K562 (cell line): ENCODE measurements at regions not wholly inside any gene's neighbourhood (a gene's known extent, or its start where the extent isn't known, plus 50 kb on each side); places are given as distances from the start of the nearest gene placed in this dataset.

Experiments
- ATAC-seq: fragments of 200-7000 bp; cut with Tn5 transposase; 3 replicates; pipeline ENCODE4 v1.9.1; 2020; ENCODE audit warnings: moderate library complexity
- BruUV-seq: library from RNA; stranded (reverse); fragments of 400-500 nt; replicated peaks from 2 replicates; lab custom pipeline; 2021; lab: Mats Ljungman, UMichigan
- CTCF ChIA-PET: fragments of 300-600 bp; formaldehyde crosslinking; extraction: SDS; loops from one replicate; lab custom pipeline; 2021; ENCODE audit warnings: low intra/inter-chr PET ratio; lab: Yijun Ruan, JAX
- POLR2A ChIA-PET: fragments of 300-600, 350-650 bp; sonication (Branson Sonifier 250); formaldehyde crosslinking; extraction: SDS; loops from one replicate; lab custom pipeline; 2021; ENCODE audit warnings: antibody characterized with exemption, inconsistent platforms; lab: Yijun Ruan, JAX
- DNase-seq, 4 experiments: peaks; one replicate each; pipeline versions ENCODE4 v3.0.0 to v3.0.0-alpha.2; 2011 to 2018; ENCODE audit warnings: low spot score in 3 of 4, mixed read lengths in 3 of 4; ENCODE audit errors: extremely low read depth in 1 of 4
- FAIRE-seq: peaks from 2 replicates; lab custom pipeline; 2011; peaks lifted over from hg19 to GRCh38; lab: Jason Lieb, UNC
- H2AFZ ChIP-seq: 2 replicates; pipeline ENCODE4 v1.6.0; 2011; ENCODE audit warnings: low read depth, low read length, control low read depth, inconsistent platforms
- H3K27ac ChIP-seq: fragments of 200-600 bp; 3 replicates; pipeline ENCODE4 v1.8.0; 2011; ENCODE audit warnings: low read depth, mild to moderate bottlenecking, control low read depth, inconsistent platforms, low read length, moderate library complexity, mixed read lengths; ENCODE audit errors: extremely low read depth
- H3K27me3 ChIP-seq, 2 experiments: fragments of 300-600 bp in 1 of 2; 2 replicates in 1 of 2; 3 replicates in 1 of 2; pipeline versions ENCODE4 v1.6.0 to v1.8.0; 2011; ENCODE audit warnings: inconsistent platforms in 2 of 2, low read length in 2 of 2, mild to moderate bottlenecking in 1 of 2, mixed read lengths in 1 of 2, moderate library complexity in 1 of 2; ENCODE audit not compliant: control insufficient read depth in 2 of 2, insufficient read depth in 2 of 2
- H3K36me3 ChIP-seq: fragments of 300-600 bp; 3 replicates; pipeline ENCODE4 v1.8.0; 2011; ENCODE audit warnings: mild to moderate bottlenecking, low read length, inconsistent platforms; ENCODE audit not compliant: control insufficient read depth, insufficient read depth
- H3K4me1 ChIP-seq, 2 experiments: fragments of 200-600 bp in 1 of 2; replicated peaks in 1 of 2; 2 replicates in 1 of 2; 3 replicates in 1 of 2; pipeline versions ENCODE4 v1.5.1 to v1.8.0; 2011; ENCODE audit warnings: inconsistent platforms in 2 of 2, low read length in 2 of 2, mild to moderate bottlenecking in 1 of 2, mixed read lengths in 1 of 2, moderate library complexity in 1 of 2; ENCODE audit not compliant: control insufficient read depth in 2 of 2, insufficient read depth in 2 of 2
- H3K4me2 ChIP-seq: 2 replicates; pipeline ENCODE4 v1.6.1; 2011; ENCODE audit warnings: low read length, control low read depth, inconsistent platforms, mixed read lengths; ENCODE audit not compliant: insufficient read depth
- H3K4me3 ChIP-seq: fragments of 200-600 bp; sonication (generic), shearing (Covaris generic); 2 replicates; pipeline ENCODE4 v1.5.1; 2016; ENCODE audit warnings: control low read depth, inconsistent platforms
- H3K79me2 ChIP-seq: fragments of 200-600 bp; 3 replicates; pipeline ENCODE4 v1.8.0; 2011; ENCODE audit warnings: low read length, inconsistent platforms; ENCODE audit not compliant: control insufficient read depth, insufficient read depth
- H3K9ac ChIP-seq, 2 experiments: 2 replicates each; pipeline versions ENCODE4 v1.6.0 to v1.6.1; 2011; ENCODE audit warnings: low read depth in 2 of 2, low read length in 2 of 2, control low read depth in 1 of 2, inconsistent platforms in 1 of 2, mild to moderate bottlenecking in 1 of 2, mixed read lengths in 1 of 2; ENCODE audit not compliant: insufficient read depth in 1 of 2
- H3K9me1 ChIP-seq: one replicate; pipeline ENCODE4 v1.6.0; 2011; ENCODE audit warnings: inconsistent platforms, mild to moderate bottlenecking, low read length, moderate library complexity; ENCODE audit not compliant: control insufficient read depth, insufficient read depth
- H3K9me3 ChIP-seq: replicated peaks from 2 replicates; pipeline ENCODE4 v1.5.1; 2011; ENCODE audit warnings: low read depth, low read length, inconsistent platforms; ENCODE audit not compliant: control insufficient read depth, insufficient read depth
- H4K20me1 ChIP-seq: replicated peaks from 2 replicates; pipeline ENCODE4 v1.6.1; 2011; ENCODE audit warnings: low read length, inconsistent platforms, mixed read lengths; ENCODE audit not compliant: control insufficient read depth, insufficient read depth
- CAMTA2 ChIP-seq: fragments of 250-450 bp; sonication (Bioruptor Pico); conservative IDR thresholded peaks from 2 replicates; pipeline ENCODE4 v1.5.1; 2022
- ESRRA ChIP-seq: fragments of 450-650 bp; IDR thresholded peaks from 2 replicates; pipeline ENCODE4 v1.6.1; 2014; ENCODE audit warnings: low read depth, mild to moderate bottlenecking, moderate library complexity, borderline replicate concordance
- MAFF ChIP-seq: IDR thresholded peaks from 2 replicates; pipeline ENCODE4 v1.6.1; 2012; ENCODE audit warnings: low read length, improper control_type of control experiment
- PHF8 ChIP-seq: fragments of 200-600 bp; sonication (generic); IDR thresholded peaks from 2 replicates; pipeline ENCODE4 v1.6.1; 2012; ENCODE audit warnings: mixed run types, mild to moderate bottlenecking, inconsistent platforms, low read length, moderate library complexity, borderline replicate concordance
- SETDB1 ChIP-seq: IDR thresholded peaks from one replicate; pipeline ENCODE4 v1.6.1; 2012; ENCODE audit warnings: low read length, control low read depth, inconsistent platforms
- TFAP4 ChIP-seq: sonication (generic); formaldehyde crosslinking; IDR thresholded peaks from 2 replicates; pipeline ENCODE4 v1.8.0; 2022; ENCODE audit warnings: missing genetic modification reagents, mild to moderate bottlenecking, moderate library complexity, borderline replicate concordance
- U2AF2 ChIP-seq: fragments of 200-400 bp; formaldehyde crosslinking; optimal IDR thresholded peaks from 2 replicates; pipeline ENCODE3; 2017; ENCODE audit warnings: low read depth, mild to moderate bottlenecking, low read length
- WGBS: fragments of 100-300 bp; shearing (Covaris generic); methylation state at CpG from one replicate; pipeline ENCODE4 v1.1.6; 2016; ENCODE audit warnings: low coverage, mixed read lengths; ENCODE audit not compliant: insufficient coverage; ENCODE audit errors: missing lambda C conversion rate; 5-methylcytosine and 5-hydroxymethylcytosine counted together
- in situ Hi-C: fragments of 300-500 bp; cut with MboI; formaldehyde crosslinking; loops from 4 replicates; pipeline ENCODE4 v1.15.0; 2018; ENCODE audit warnings: inconsistent platforms, mixed read lengths
- intact Hi-C: fragments of 100-400 bp; cut with micrococcal nuclease; formaldehyde crosslinking; loops from 2 replicates; pipeline ENCODE4 v1.14.2; 2022
- TF ChIP-seq, protein P1 (sequence below): sonication (generic); formaldehyde crosslinking; IDR thresholded peaks from 2 replicates; pipeline ENCODE4 v1.8.0; 2022; ENCODE audit warnings: mild to moderate bottlenecking, missing genetic modification reagents
- TF ChIP-seq, protein P2 (sequence below), 2 experiments: fragments of 200-800 bp in 1 of 2; sonication (Bioruptor generic) in 1 of 2; sonication (generic) in 1 of 2; formaldehyde crosslinking in 1 of 2; IDR thresholded peaks in 1 of 2; conservative IDR thresholded peaks in 1 of 2; 2 replicates each; pipeline versions ENCODE4 v1.5.0 to v1.6.1; 2016 to 2020; ENCODE audit warnings: missing compliant biosample characterization in 1 of 2, missing genetic modification characterization in 1 of 2, missing genetic modification reagents in 1 of 2
- TF ChIP-seq, protein P3 (sequence below): sonication (generic); formaldehyde crosslinking; IDR thresholded peaks from 2 replicates; pipeline ENCODE4 v1.8.0; 2023; ENCODE audit warnings: mild to moderate bottlenecking, missing genetic modification reagents

DNA sequence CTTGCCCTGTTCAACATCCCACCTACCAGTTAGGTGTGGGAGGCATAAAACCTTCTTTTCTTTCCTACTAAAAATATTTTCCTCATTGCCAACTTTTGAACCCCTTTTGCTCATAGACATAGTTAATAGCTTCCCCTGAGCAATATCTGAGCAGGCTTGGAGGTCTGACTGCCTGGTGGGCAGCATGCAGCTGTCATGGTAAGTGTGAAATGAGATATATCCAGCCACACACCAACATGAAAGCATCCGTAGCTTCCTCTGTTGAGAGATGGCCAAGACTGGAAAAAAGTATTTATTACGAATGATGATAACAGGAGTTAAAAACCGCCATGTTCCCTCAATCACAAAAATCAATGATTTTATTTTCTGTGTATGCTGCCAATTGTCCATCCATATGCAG, 190.1 kb downstream of the TMEM38B start:
- Histone ChIP-seq H3K79me2 (no peaks in the 10 kb centered on the region), H4K20me1 (no peaks in the 10 kb centered on the region), H2AFZ (no peak overlapping the region), H3K9ac (no peak overlapping the region), H3K4me3 (no peak overlapping the region), H3K4me2 (no peak overlapping the region), H3K9me1 (no peaks in the 10 kb centered on the region), H3K4me1 (peaks cover 0 to 8% of the 10 kb centered on the region in 2 experiments; a peak in 4 of 5 replicates), H3K9me3 (no peaks in the 10 kb centered on the region), H3K27ac (no peak overlapping the region), H3K27me3 (no peaks in the 10 kb centered on the region), H3K36me3 (no peaks in the 10 kb centered on the region)
- ChIA-PET CTCF (no interaction called here), POLR2A (interaction anchor here (0.9 to 1.0 kb wide), 2 partner anchors 42 to 45 kb away, joined by 3 to 4 read pairs; no protein-coding TSS in a partner anchor)
- 4% methylated on average over 3 of the region's 3 CpGs for WGBS
- intact Hi-C loops = no loop called here
- TF ChIP-seq ESRRA (no peak), TFAP4 (CRISPR knock-in tag) (no peak), PHF8 (no peak), CAMTA2 (CRISPR knock-in tag) (no peak), MAFF (no peak), U2AF2 (no peak), SETDB1 (no peak)
- TF ChIP-seq, protein P1, sequence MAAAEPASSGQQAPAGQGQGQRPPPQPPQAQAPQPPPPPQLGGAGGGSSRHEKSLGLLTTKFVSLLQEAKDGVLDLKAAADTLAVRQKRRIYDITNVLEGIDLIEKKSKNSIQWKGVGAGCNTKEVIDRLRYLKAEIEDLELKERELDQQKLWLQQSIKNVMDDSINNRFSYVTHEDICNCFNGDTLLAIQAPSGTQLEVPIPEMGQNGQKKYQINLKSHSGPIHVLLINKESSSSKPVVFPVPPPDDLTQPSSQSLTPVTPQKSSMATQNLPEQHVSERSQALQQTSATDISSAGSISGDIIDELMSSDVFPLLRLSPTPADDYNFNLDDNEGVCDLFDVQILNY (CRISPR knock-in tag) = no peak
- TF ChIP-seq, protein P2, sequence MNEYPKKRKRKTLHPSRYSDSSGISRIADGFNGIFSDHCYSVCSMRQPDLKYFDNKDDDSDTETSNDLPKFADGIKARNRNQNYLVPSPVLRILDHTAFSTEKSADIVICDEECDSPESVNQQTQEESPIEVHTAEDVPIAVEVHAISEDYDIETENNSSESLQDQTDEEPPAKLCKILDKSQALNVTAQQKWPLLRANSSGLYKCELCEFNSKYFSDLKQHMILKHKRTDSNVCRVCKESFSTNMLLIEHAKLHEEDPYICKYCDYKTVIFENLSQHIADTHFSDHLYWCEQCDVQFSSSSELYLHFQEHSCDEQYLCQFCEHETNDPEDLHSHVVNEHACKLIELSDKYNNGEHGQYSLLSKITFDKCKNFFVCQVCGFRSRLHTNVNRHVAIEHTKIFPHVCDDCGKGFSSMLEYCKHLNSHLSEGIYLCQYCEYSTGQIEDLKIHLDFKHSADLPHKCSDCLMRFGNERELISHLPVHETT (CRISPR knock-in tag; conservative IDR thresholded peaks at IDR 0.05 in 1 of 2, IDR thresholded peaks at IDR 0.05 in 1 of 2) = no peak
- TF ChIP-seq, protein P3, sequence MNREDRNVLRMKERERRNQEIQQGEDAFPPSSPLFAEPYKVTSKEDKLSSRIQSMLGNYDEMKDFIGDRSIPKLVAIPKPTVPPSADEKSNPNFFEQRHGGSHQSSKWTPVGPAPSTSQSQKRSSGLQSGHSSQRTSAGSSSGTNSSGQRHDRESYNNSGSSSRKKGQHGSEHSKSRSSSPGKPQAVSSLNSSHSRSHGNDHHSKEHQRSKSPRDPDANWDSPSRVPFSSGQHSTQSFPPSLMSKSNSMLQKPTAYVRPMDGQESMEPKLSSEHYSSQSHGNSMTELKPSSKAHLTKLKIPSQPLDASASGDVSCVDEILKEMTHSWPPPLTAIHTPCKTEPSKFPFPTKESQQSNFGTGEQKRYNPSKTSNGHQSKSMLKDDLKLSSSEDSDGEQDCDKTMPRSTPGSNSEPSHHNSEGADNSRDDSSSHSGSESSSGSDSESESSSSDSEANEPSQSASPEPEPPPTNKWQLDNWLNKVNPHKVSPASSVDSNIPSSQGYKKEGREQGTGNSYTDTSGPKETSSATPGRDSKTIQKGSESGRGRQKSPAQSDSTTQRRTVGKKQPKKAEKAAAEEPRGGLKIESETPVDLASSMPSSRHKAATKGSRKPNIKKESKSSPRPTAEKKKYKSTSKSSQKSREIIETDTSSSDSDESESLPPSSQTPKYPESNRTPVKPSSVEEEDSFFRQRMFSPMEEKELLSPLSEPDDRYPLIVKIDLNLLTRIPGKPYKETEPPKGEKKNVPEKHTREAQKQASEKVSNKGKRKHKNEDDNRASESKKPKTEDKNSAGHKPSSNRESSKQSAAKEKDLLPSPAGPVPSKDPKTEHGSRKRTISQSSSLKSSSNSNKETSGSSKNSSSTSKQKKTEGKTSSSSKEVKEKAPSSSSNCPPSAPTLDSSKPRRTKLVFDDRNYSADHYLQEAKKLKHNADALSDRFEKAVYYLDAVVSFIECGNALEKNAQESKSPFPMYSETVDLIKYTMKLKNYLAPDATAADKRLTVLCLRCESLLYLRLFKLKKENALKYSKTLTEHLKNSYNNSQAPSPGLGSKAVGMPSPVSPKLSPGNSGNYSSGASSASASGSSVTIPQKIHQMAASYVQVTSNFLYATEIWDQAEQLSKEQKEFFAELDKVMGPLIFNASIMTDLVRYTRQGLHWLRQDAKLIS (CRISPR knock-in tag) = no peak
- ATAC-seq (no peak), FAIRE-seq (no peak), DNase-seq (no peak)
- no TSS peak for BruUV-seq
- in situ Hi-C loops = loop anchor here (25.0 kb wide), 1 partner anchor 1278 kb away; no protein-coding TSS in a partner anchor
